IMR-90 (cell line): ENCODE measurements at regions not wholly inside any gene's neighbourhood (a gene's known extent, or its start where the extent isn't known, plus 50 kb on each side); places are given as distances from the start of the nearest gene placed in this dataset. TPM values are rescaled to one million over a fixed set of nuclear protein-coding genes. Genes with fewer than 3 reads are reported as not detected.

Source experiments
- ATAC-seq: fragments of 200-7000 bp; cut with Tn5 transposase; 2 replicates; pipeline ENCODE4 v1.9.1; 2020; ENCODE audit warnings: low read depth, mild to moderate bottlenecking, moderate library complexity
- BruUV-seq: library from RNA; stranded (reverse); fragments of 400-500 nt; replicated peaks from 2 replicates; lab custom pipeline; 2021; lab: Mats Ljungman, UMichigan
- CTCF ChIA-PET: fragments of 300-600 bp; formaldehyde crosslinking; extraction: SDS; loops from one replicate; lab custom pipeline; 2021; ENCODE audit warnings: antibody characterized with exemption; lab: Yijun Ruan, JAX
- POLR2A ChIA-PET: fragments of 300-600 bp; sonication (Branson Sonifier 250); formaldehyde crosslinking; loops from one replicate; lab custom pipeline; 2022; ENCODE audit warnings: antibody characterized with exemption; ENCODE audit not compliant: unreplicated experiment; lab: Charles Lee
- DNase-seq: peaks from one replicate; pipeline ENCODE4 v3.0.0; 2013
- H2AFZ ChIP-seq: replicated peaks from 2 replicates; pipeline ENCODE3; 2013; ENCODE audit warnings: low read length, mild to moderate bottlenecking; ENCODE audit not compliant: poor library complexity
- H2AK5ac ChIP-seq: 2 replicates; pipeline ENCODE4 v1.6.1; 2013; ENCODE audit warnings: low read depth, low read length, inconsistent platforms
- H2AK9ac ChIP-seq: replicated peaks from 2 replicates; pipeline ENCODE3; 2013; ENCODE audit warnings: mild to moderate bottlenecking, low read depth, low read length, moderate library complexity; ENCODE audit not compliant: poor library complexity
- H2BK120ac ChIP-seq: 2 replicates; pipeline ENCODE4 v1.6.1; 2013; ENCODE audit warnings: low read depth, low read length, inconsistent platforms
- H2BK15ac ChIP-seq: 3 replicates; pipeline ENCODE4 v1.6.1; 2013; ENCODE audit warnings: low read depth, low read length, inconsistent platforms
- H2BK20ac ChIP-seq: 2 replicates; pipeline ENCODE4 v1.6.1; 2013; ENCODE audit warnings: low read depth, mild to moderate bottlenecking, inconsistent platforms, low read length, moderate library complexity
- H2BK5ac ChIP-seq: 2 replicates; pipeline ENCODE4 v1.6.1; 2013; ENCODE audit warnings: mild to moderate bottlenecking, low read depth, low read length, inconsistent platforms; ENCODE audit not compliant: poor library complexity, severe bottlenecking
- H3K14ac ChIP-seq: replicated peaks from 2 replicates; pipeline ENCODE4 v1.6.1; 2013; ENCODE audit warnings: low read depth, low read length, inconsistent platforms
- H3K18ac ChIP-seq: 2 replicates; pipeline ENCODE4 v1.6.1; 2013; ENCODE audit warnings: low read depth, low read length, control low read depth
- H3K23ac ChIP-seq: 2 replicates; pipeline ENCODE4 v1.6.1; 2013; ENCODE audit warnings: low read depth, low read length, inconsistent platforms
- H3K27ac ChIP-seq: 2 replicates; pipeline ENCODE4 v1.5.1; 2013; ENCODE audit warnings: mild to moderate bottlenecking, control low read depth, low read length; ENCODE audit not compliant: insufficient read depth
- H3K27me3 ChIP-seq: 2 replicates; pipeline ENCODE4 v1.6.1; 2013; ENCODE audit warnings: low read length; ENCODE audit not compliant: control insufficient read depth, insufficient read depth
- H3K36me3 ChIP-seq: 2 replicates; pipeline ENCODE4 v1.6.1; 2013; ENCODE audit warnings: low read length, mixed read lengths; ENCODE audit not compliant: control insufficient read depth, insufficient read depth
- H3K4ac ChIP-seq: 2 replicates; pipeline ENCODE4 v1.6.1; 2013; ENCODE audit warnings: low read depth, low read length, inconsistent platforms
- H3K4me1 ChIP-seq: 2 replicates; pipeline ENCODE4 v1.6.1; 2013; ENCODE audit warnings: low read length, mixed read lengths; ENCODE audit not compliant: control insufficient read depth, insufficient read depth
- H3K4me2 ChIP-seq: 2 replicates; pipeline ENCODE4 v1.6.1; 2013; ENCODE audit warnings: low read depth, mild to moderate bottlenecking, control low read depth, low read length, moderate library complexity
- H3K4me3 ChIP-seq: 2 replicates; pipeline ENCODE4 v1.5.1; 2013; ENCODE audit warnings: low read depth, mild to moderate bottlenecking, control low read depth, low read length, moderate library complexity; ENCODE audit not compliant: insufficient read depth
- H3K56ac ChIP-seq: 2 replicates; pipeline ENCODE4 v1.6.1; 2013; ENCODE audit warnings: low read length, inconsistent platforms; ENCODE audit not compliant: insufficient read depth; ENCODE audit errors: extremely low read depth
- H3K79me1 ChIP-seq, 2 experiments: 2 replicates each; pipeline ENCODE4 v1.6.1; 2013; ENCODE audit warnings: low read length in 2 of 2, inconsistent platforms in 1 of 2, low read depth in 1 of 2
- H3K9ac ChIP-seq: 2 replicates; pipeline ENCODE4 v1.6.1; 2013; ENCODE audit warnings: low read depth, low read length, control low read depth
- H3K9me1 ChIP-seq: 2 replicates; pipeline ENCODE4 v1.6.1; 2013; ENCODE audit warnings: low read length, inconsistent platforms; ENCODE audit not compliant: insufficient read depth
- H3K9me3 ChIP-seq: 2 replicates; pipeline ENCODE4 v1.6.1; 2013; ENCODE audit warnings: low read length; ENCODE audit not compliant: control insufficient read depth, insufficient read depth
- H4K20me1 ChIP-seq: 2 replicates; pipeline ENCODE4 v1.6.1; 2013; ENCODE audit warnings: low read length, inconsistent platforms; ENCODE audit not compliant: insufficient read depth
- H4K5ac ChIP-seq: 2 replicates; pipeline ENCODE4 v1.6.1; 2013; ENCODE audit warnings: mild to moderate bottlenecking, low read depth, low read length, control low read depth
- H4K8ac ChIP-seq, 2 experiments: 2 replicates each; pipeline ENCODE4 v1.6.1; 2013; ENCODE audit warnings: low read depth in 2 of 2, low read length in 2 of 2, control low read depth in 1 of 2, inconsistent platforms in 1 of 2
- H4K91ac ChIP-seq: 2 replicates; pipeline ENCODE4 v1.6.1; 2013; ENCODE audit warnings: low read depth, low read length, inconsistent platforms; ENCODE audit not compliant: insufficient read depth
- BHLHE40 ChIP-seq: fragments of 150-350 bp; IDR thresholded peaks from 2 replicates; pipeline ENCODE4 v1.6.1; 2016; ENCODE audit warnings: mild to moderate bottlenecking, low read depth, low read length
- RCOR1 ChIP-seq: IDR thresholded peaks from 2 replicates; pipeline ENCODE4 v1.6.1; 2012; ENCODE audit warnings: mild to moderate bottlenecking, low read length, improper control_type of control experiment; ENCODE audit not compliant: insufficient replicate concordance
- WGBS, 2 experiments: methylation state at CpG; one replicate each; pipeline versions ENCODE4 v1.1.5 to v1.1.7; 2013; ENCODE audit warnings: missing lambda C conversion rate in 2 of 2; ENCODE audit not compliant: insufficient read length in 1 of 2; ENCODE audit errors: extremely low coverage in 2 of 2; 5-methylcytosine and 5-hydroxymethylcytosine counted together
- dilution Hi-C: fragments of 300-500 bp; cut with HindIII; formaldehyde crosslinking; loops from one replicate; pipeline ENCODE4 v1.14.3; 2018; ENCODE audit warnings: low sequenced_read_pairs; ENCODE audit not compliant: unreplicated experiment
- in situ Hi-C: fragments of 300-500 bp; cut with MboI; formaldehyde crosslinking; loops from 3 replicates; pipeline ENCODE4 v1.14.3; 2019; ENCODE audit warnings: low sequenced_read_pairs, inconsistent platforms, mixed read lengths
- intact Hi-C: fragments of 100-400 bp; cut with micrococcal nuclease; formaldehyde crosslinking; loops from 2 replicates; pipeline ENCODE4 v1.10.0; 2022
- microRNA-seq, 2 experiments: library from miRNA; stranded (forward) in 1 of 2; unstranded in 1 of 2; fragments of 10-50 nt in 1 of 2; fragments of <30 nt in 1 of 2; gene quantifications in 1 of 2; microRNA quantifications in 1 of 2; one replicate each; pipeline versions ENCODE3 to v1.1.0; 2013 to 2020; ENCODE audit not compliant: insufficient read depth in 1 of 2, insufficient read length in 1 of 2, unreplicated experiment in 1 of 2
- small RNA-seq, 5 experiments: library from RNA; depleted of rRNA; stranded (forward); fragments of <200 nt; gene quantifications; one replicate each; pipeline ENCODE3, GENCODE V24; 2012

- no peak overlapping the region for H3K4me2 ChIP-seq
- no peak overlapping the region for H3K27ac ChIP-seq
- no peak overlapping the region for H3K18ac ChIP-seq
- H3K14ac ChIP-seq, result no peak overlapping the region
- no peak overlapping the region for H4K5ac ChIP-seq
- no peaks in the 10 kb centered on the region for H3K36me3 ChIP-seq
- H2AFZ ChIP-seq, result no peak overlapping the region
- ChIA-PET POLR2A (no interaction called here), CTCF (no interaction called here)
- no peak overlapping the region for H3K4ac ChIP-seq
- no peak overlapping the region for H3K4me3 ChIP-seq
- no peak overlapping the region for H4K91ac ChIP-seq
- TF ChIP-seq BHLHE40 (no peak), RCOR1 (no peak)
- no peak overlapping the region for H4K8ac ChIP-seq
- H3K23ac ChIP-seq, result no peak overlapping the region
- no peak for DNase-seq
- H3K9me1 ChIP-seq, result no peaks in the 10 kb centered on the region
- no TSS peak for BruUV-seq
- intact Hi-C loops (no loop called here), in situ Hi-C loops (no loop called here), dilution Hi-C loops (no loop called here)
- no peak for ATAC-seq
- 50% methylated on average over 2 of the region's 3 CpGs; no CpG with 5 or more reads in 1 of the 2 experiments for WGBS, 2 experiments
- H4K20me1 ChIP-seq, result no peaks in the 10 kb centered on the region
- no peak overlapping the region for H3K9ac ChIP-seq
- no peaks in the 10 kb centered on the region for H3K4me1 ChIP-seq
- no peak overlapping the region for H2BK120ac ChIP-seq
- no peak overlapping the region for H2AK5ac ChIP-seq
- H3K56ac ChIP-seq, result no peak overlapping the region
- no peaks in the 10 kb centered on the region for H3K79me1 ChIP-seq
- H2BK5ac ChIP-seq, result no peak overlapping the region
- no peak overlapping the region for H2AK9ac ChIP-seq
- H2BK20ac ChIP-seq, result no peak overlapping the region
- H2BK15ac ChIP-seq, result no peak overlapping the region
- peaks cover 21% of the 10 kb centered on the region for H3K9me3 ChIP-seq
- H3K27me3 ChIP-seq, result no peaks in the 10 kb centered on the region
These were observed 65.4 kb upstream of the ZNF91 start for GRCh38 chr19:23460656-23461055.

Small RNA genes in the stretch of these regions (microRNA-seq; reads per million reads assigned to microRNA genes)
- gene RPS27P29 (ENCODE audit: insufficient read depth, insufficient read length), result not detected

Small RNA genes in the stretch of these regions (small RNA-seq; reads per million reads assigned to genes)
- gene RPS27P29, result 0 reads per million in 5 experiments
